HuH-7 (cell line): ENCODE measurements at regions not wholly inside any gene's neighbourhood (a gene's known extent, or its start where the extent isn't known, plus 50 kb on each side); places are given as distances from the start of the nearest gene placed in this dataset.
"Not testable (repeated sequence)": the region's sequence is repeated elsewhere in the genome, so short reads cannot be mapped to it uniquely, and the experiment has no call there.

Experiments used
- DNase-seq: peaks from one replicate; pipeline ENCODE4 v3.0.0; 2011; ENCODE audit warnings: low spot score

DNA sequence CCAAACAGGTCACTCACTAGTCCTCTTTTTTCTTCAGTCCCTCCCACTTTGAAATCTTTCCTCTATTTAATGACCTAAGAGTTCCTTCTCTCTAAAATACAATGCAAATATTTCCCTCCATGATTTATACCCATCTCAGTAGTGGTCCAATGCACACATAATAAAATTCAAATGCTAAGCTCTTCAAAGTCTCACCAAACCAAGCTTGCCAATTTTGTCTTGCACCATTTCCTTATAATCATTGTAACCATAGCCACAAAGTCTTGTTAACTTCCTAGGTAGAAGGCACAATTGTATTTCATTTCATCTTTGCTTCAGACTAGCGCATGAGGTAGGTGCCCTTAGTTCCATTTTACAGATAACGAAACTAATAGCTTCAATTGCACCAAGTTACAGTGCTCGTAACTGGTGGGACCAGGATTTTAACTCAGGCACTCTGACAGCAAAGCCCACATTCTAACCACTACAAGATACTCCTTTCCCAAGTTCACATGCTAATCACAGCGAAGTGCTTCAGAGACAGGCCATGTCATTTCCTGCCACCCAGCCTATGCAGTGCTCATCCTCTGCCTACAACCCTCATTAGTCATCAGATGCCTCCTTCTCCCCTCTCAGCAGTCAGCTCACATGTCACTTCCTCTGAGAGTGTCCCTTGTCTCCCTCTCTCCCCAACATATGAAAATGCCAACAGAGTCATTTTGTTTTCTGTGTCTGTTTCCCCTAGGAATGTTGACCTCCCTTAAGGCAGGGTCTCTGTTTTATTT, 66.9 kb upstream of the PPARGC1A start:
- no peak for DNase-seq

DNA sequence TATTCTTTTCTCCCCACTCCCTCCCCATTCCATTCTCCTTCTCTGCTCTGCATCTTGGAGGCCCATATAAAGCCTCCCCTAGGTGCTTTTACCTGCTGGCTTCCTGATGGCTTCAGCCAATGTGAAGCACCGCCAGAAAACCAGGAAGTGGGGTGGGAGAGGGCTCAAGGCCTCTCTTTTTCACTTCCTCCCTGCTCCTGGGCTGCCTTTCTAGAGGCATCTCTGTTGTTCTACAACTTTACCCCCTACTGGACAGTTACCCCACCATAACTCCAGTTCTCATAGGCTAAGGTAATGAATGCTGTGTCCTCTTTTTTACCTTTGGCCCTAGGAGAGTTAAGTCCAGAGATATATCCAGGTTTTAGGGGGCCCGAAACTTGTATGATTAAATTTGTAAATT, 62.4 kb upstream of the PPARGC1A start:
- DNase-seq: no peak

- DNase-seq: no peak
Observed at GRCh38 chr4:23947826-23948225, 58.0 kb upstream of the PPARGC1A start.

DNA sequence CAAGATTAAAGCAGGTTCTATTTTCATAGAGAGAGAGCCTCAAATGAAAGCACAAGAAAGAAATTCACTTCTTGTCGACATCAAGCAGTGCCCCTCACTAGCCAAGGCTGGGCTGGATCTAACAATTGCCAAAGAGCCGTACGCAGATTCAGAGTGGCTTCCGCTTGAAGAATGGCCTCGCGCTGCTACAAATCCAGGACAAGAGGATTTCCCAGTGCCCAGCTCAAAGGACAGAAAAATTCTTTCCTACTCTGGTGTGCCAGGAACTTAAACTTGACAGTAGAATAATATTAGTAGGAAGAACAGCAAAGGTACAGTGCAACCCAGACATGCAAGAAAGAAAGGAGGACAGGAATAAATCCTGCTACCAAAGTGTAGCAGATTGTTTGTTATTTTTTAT, 56.5 kb upstream of the PPARGC1A start:
- no peak for DNase-seq

GRCh38 chr4:23945451-23946017, 55.7 kb upstream of the PPARGC1A start:
- DNase-seq: no peak

- not testable (repeated sequence) for DNase-seq
Observed at GRCh38 chr4:23944556-23944955, 54.7 kb upstream of the PPARGC1A start.

- no peak for DNase-seq
Observed at GRCh38 chr4:23943478-23943877, 53.6 kb upstream of the PPARGC1A start.

DNA sequence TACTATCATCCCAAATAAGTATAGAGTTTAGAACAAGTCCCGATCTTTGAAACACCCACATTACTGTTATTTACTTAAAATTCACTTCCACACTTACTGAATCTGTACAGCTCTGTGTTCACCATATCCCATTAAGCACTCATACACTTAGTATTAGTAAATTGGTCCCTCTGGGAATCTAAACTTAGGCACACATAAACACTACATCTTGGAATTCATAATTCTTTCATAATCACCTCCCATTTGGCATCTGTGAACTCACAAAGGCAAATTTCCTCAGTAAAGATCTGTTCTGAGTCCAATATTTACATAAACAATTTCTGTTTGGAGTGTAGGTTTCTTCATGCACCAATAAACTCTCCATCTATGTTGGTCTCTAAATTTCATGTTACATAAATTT, 52.6 kb upstream of the PPARGC1A start:
- no peak for DNase-seq
